ENCODE measurements at regions not wholly inside any gene's neighbourhood (a gene's known extent, or its start where the extent isn't known, plus 50 kb on each side); places are given as distances from the start of the nearest gene placed in this dataset.
"Not testable (repeated sequence)": the region's sequence is repeated elsewhere in the genome, so short reads cannot be mapped to it uniquely, and the experiment has no call there.

DNA sequence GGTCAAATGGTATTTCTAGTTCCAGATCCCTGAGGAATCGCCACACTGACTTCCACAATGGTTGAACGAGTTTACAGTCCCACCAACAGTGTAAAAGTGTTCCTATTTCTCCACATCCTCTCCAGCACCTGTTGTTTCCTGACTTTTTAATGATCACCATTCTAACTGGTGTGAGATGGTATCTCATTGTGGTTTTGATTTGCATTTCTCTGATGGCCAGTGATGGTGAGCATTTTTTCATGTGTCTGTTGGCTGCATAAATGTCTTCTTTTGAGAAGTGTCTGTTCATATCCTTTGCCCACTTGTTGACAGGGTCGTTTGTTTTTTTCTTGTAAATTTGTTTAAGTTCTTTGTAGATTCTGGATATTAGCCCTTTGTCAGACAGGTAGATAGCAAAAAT, 269.9 kb upstream of the NREP start:
- not testable (repeated sequence) for DNase-seq (ENCODE audit: low read depth, low spot score)

DNA sequence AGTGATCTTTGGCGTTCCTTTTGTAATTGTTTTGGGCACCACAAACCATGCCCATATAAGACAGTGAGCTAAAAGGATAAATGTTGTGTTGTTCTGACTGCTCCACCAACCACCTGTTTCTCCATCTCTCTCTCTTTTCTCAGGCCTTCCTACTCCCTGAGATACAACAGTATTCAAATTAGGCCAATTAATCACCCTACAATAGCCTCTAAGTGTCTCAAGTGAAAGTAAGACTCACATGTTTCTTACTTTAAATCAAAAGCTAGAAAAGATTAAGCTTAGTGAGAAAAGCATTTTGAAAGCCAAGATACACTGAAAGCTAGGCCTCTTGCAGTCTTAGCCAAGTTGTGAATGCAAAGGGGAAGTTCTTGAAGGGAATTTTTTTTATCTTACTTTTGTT, 268.8 kb upstream of the NREP start:
- no peak for DNase-seq (ENCODE audit: low read depth, low spot score)

DNA sequence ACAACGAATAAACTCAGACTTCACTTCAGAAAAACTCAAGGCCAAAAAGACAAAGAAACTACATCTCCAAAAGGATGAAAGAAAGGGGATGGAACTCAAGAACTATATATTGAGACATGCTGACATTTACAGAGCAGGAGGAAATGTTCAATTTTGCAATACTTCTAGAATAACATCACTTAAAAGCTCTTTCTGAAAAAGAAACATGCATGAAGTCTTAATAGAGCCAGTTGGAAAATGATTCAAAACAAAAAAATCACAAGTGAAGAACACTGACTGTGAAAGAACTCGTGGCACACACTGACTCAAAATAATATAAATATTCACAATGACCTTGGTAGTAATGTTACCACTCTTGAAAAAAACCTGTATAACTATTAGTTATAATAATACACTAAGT, 267.8 kb upstream of the NREP start:
- no peak for DNase-seq (ENCODE audit: low read depth, low spot score)

DNA sequence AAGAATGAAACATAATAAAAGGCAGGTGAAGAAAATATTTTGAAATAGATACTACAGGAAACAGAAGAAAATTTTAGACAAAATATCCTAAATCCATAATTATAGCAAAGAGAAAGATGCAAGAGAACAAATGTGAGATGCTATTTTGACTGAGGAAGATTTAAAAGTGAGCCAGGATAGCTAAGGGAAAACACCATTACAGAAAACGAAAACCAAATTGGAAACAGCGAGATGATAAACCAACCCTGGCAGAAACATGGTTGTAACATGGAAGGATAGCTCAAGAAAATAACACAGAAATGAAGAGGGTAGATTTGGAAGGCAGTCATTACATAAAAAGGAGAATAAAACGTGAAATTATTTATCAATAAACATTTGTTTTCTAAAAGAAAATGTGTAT, 267.2 kb upstream of the NREP start:
- DNase-seq (ENCODE audit: low read depth, low spot score): no peak

DNA sequence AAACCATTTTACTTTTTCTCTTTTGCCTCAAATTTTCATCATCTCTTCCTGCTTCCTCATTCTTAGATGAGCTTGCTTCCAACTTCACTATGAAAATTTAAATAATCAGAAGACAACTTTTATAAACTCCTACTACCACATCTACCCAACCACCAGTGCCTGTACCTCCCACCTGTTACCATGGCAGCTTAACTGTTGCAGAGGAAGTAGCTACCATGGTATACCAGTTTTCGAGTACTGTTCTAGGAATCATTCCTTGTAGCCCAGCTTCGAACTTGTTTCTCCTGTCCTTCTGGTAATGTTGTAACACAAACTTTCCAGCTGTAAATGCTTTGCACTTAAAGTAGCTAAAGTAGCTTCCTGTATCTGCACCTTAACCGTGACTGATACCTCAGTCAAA, 266.8 kb upstream of the NREP start:
- no peak for DNase-seq (ENCODE audit: low read depth, low spot score)

DNA sequence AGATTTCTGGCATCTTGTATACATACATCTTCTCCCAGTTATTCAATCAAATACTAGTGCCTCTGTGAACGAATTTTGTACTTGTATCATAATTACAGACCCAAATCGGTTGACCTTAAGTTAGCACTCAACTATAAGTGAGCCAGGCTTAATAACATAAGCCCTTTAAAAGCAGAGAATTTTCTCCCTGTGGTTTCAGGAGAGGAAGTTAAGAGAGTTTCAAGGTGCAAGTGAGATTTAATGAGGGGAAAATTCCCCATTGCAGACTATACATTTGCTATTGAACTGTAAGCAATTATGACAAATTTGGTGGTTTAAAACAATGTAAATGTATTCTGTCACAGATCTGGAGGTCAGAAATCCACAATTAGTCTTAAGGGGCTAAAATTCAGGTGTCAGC, 261.9 kb upstream of the NREP start:
- DNase-seq (ENCODE audit: low read depth, low spot score): no peak

DNA sequence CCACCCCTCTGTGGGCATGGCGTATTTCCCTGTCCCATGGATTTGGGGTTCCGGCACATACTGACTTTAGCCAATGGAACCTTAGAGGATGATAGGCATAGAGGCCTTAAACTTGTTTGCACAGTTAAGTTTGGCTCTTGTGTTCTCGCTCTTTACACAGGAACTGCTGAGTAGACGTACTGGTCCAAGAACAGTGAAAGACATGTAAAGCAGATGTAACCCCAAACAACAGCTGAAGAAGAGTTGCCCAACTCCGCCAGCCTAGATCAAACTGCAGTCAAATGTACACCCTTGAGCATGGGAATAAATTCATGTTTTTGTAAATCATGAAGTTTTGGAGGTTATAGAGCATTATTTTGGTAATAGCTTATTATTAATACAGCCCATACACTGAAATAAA, 260.0 kb upstream of the NREP start:
- no peak for DNase-seq (ENCODE audit: low read depth, low spot score)

DNA sequence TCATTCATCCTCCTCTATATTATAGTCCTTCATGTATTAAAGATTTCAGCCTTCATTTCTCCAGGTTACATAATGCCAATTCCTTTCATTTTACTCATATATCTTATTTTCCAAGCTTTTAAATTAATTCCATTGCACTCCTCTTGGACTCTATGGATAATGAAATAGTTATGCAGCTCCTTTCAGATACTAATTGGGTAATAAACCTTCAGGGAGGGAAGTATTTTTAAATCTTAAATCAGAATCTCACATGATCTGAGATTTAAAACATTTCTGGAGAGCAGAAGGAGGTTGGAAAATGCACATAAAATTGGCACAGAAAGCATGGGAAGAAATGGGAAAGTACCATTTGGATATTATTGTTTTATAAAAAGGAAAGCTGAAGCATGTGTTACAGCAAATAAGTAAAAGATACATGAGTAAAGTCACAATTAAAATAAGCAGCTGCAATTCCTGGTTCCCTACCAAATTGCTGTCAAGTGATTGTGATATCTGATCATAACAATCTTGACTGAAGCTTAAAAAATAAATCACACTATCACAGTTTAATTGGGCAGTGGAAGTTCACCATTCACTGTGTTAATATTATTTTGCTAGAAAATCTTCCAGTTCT, 257.9 kb upstream of the NREP start:
- no peak for DNase-seq (ENCODE audit: low read depth, low spot score)

DNA sequence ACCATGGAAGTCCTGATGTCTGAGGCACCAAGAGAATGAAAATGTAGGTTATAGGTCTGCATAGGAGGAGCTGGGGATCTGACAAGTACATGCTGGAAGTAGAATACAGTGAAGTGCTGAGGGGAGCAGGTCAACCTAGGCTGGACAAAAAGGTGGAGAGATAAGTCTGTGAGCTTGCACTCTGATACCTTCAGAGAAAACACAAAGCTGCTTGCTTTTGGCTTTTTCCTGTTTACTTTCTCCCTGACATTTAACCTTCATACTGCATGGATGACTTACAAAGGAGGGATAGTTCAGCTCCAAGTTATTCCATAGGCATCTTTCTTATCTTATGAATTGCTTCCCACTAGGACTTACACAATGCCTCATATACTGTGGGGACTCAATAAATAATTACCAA, 256.7 kb upstream of the NREP start:
- no peak for DNase-seq (ENCODE audit: low read depth, low spot score)

DNA sequence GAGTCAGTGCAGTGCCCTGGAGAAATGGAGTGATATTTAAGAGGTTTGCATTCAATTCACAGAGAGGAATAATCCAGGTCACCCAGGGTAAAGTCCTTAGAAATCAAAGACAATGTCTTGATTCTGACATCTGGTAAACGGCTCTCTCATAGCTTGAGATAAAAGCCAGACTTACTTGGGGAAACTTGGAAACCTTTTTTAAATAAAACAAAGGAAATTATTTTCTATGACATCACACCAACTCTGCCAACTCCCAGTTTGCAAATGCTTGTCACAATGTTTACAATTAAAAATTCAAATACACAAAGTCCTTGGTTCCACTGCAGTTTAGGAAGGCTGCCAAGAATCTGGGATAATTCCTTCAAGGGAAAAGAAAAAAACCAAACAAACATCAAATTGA, 255.1 kb upstream of the NREP start:
- DNase-seq (ENCODE audit: low read depth, low spot score): no peak

DNA sequence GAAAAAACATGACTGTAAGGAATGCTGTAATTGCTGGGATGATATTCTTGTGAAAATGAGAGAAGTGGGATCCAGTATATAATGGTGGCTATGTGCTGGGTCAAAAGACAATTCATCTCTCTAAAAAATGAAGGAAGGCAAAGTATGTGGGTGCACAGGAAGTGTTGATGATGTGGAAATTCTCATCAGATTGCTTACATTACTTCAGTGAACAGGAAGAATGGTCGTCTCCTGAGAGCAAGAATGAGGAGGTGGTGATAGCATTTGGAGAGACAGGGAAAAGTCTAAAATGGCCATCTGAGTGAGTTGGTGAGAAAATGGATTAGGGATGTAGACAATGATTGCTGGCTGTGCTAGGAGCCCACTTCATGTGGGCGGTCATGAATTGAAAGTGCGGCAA, 253.5 kb upstream of the NREP start:
- no peak for DNase-seq (ENCODE audit: low read depth, low spot score)

DNA sequence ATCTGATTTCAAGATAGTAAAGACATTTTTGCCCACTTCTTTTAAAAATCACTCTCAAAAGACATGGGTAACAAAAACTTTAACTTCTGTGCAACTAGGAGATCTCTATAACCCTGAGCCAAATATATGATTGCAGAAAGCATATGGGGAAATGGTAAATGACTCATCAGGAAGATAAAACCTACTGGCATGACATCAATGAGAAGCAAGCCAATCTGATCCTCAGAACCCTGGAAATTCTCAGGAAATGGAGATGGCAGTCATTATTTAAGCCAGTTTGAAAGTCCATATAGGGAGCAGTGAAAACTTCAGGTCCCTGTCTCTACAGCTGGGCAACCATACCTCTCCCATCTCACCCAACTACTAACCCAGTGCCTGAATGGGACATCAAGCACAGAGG, 249.7 kb upstream of the NREP start:
- no peak for DNase-seq (ENCODE audit: low read depth, low spot score)

DNA sequence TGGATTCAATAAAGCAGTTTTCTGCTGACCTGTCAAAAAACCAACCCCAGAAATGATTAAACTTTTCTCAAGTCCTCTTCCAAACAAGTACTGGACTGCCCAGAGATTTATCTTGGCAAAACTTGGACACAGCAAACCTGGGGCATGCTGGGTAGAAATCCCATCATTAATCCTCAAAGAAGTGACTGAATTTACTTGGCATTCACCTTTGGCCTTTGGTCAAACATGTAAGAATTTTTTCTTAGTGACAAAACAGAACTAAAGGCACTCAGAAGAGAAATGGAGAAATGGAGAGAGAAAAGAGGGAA, 248.6 kb upstream of the NREP start:
- DNase-seq (ENCODE audit: low read depth, low spot score): no peak

DNA sequence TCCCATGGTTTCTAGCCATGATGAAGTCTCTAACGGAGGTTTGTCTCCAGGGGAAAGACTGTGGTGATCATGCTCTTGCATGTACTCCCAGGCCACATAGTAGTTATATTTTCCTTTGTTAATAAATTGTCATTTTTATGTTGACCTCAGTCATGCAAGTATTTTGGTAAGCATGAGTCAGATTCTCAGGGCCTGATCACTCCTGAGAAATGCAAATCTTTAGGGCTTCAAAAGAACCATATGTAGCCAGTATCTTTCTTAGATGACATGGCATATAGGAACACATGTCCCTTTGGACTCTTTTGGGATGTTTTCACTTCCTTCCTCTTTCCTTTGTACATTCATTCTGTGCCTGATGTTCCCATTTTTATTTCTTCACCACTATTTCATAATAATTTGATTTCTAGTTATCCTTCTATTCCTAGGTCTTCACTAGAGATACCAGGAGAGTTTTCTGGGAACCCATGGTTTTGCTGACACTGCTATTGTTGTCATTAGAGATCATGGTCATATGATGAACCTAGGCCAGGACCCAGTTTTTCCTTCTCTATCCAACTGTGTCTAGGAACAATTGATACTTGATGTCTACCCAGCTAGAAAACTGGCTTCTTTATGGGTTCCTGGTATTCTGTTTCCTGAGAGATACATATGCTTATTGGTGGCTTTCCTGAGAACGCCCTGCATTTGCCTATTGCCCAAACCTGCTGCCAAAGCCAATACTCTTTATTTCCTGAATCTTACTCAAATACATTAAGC, 248.1 kb upstream of the NREP start:
- no peak for DNase-seq (ENCODE audit: low read depth, low spot score)

DNA sequence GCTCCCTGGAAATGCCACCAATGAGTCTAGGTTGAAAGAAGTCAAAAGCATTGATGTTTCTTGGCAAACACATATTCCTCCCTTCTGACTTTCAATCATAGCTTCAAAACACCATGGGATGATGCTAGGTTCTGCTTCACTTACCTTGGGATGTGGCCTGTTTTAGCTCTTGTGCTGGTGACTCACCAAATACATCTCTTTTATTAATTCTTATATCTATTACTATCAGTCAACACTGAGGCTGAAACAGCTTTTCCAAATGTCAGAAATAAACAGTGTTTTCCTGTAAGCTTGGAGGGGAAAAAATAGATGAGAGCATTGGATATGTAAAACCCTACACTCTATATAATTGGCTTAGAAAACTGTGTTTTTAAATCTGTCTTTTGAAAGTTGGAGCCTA, 245.4 kb upstream of the NREP start:
- no peak for DNase-seq (ENCODE audit: low read depth, low spot score)

DNA sequence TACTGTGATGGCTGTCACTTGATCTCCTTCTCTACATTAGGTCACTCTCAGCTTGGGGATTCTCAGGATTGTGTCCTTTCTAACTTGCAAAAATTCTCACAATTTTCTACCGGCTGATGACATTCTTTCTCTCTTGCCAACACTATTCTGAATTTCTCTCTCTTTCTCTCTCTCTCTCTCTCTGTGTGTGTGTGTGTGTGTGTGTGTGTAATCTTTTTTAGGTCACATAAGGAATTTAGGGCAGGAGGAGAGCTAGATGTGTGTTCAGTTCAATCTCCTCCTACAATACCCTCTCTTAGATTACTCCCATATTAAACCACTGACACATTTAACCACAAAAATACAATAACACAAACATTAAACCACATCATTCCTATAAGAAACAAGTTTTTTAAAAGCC, 242.3 kb upstream of the NREP start:
- DNase-seq (ENCODE audit: low read depth, low spot score): no peak

DNA sequence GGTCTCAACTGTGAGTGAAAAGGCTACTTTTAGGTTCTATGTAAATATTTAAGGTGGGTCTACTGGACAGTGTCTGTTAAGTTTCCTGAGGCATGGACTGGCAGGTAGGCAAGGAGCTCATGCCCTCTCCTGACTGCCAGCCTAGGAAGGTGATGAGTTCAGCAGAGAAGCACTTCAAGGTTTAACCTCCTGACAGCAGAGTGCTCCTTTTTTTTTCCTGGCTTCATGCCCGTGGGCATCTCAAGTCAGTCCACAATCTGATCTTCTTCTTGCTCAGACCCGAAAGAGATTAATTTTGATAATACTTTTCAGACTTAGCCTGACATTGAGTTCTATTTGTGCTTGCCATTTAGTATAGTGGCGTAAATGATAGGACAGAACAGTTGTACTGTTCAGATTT, 241.9 kb upstream of the NREP start:
- DNase-seq (ENCODE audit: low read depth, low spot score): no peak

DNA sequence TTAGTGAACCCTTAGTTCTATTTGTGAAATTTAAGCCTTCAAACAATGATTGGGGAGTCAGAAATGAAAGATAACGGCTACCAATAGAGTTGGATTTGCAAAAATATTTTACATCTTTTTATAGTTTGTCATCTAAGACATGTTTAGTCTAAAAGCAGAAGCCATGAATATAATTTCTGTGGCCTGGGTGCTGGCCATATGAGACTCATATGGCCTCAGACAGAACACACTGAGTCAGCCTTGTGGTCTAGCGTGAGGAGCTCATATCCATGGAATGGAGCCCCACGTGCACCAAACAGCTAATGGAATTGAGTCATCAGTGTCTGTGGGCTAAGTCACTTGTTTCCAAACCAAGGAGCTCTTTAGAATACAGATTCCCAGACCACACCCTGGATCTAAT, 240.7 kb upstream of the NREP start:
- no peak for DNase-seq (ENCODE audit: low read depth, low spot score)

DNA sequence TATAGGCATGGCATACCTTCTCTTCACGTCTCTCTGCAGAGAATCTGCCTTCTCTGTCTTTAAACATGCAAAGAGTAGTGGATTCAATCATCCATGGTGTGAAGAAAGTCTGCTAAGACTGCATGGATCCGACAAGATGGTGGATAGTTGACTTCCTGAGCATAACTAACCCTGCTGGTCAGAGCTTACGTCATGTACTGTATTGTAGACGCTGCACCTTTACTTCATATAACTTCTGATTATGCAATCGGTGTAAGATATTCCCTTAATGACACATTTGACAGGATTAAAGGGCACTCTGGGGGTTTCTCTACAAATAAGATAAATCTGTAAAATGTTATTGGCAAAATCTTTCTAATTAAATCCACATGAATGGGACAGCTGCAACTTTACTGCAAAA, 240.3 kb upstream of the NREP start:
- no peak for DNase-seq (ENCODE audit: low read depth, low spot score)

DNA sequence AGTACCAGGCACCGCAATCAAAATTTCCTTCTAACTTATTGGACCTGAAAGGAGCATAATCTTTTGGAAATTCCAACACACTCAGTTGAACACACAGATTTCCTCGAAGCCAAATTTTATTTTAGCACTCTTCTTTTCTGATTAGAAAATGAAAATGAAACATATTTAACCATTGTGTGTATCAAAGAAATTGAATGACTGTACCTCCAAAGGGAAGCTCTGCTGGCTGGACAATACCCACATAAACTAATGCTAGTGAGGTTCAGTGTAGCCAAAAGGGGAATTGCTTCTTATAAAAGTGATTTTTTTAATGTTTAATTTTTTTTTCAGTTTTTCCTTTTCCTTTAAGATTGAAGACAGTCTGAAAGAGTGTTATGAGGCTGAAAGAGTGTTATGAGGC, 239.6 kb upstream of the NREP start:
- DNase-seq (ENCODE audit: low read depth, low spot score): no peak

DNA sequence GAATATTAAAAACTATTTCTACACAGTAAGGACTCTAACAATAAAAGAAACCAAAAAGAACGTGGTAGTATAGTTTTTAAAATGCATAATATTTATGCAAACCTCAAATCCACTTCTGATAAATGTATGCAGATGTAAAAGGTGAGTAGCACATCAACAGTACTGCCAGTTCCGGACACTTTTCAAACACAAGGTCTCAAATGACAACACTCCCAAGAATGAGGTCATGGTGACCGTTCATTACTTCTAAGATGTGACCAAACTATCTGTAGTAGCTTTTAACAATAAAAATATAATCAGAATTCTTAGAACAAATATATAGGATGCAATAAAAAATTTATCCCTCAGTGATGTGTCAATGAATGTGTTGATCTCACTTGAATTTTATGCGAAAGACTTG, 238.7 kb upstream of the NREP start:
- no peak for DNase-seq (ENCODE audit: low read depth, low spot score)

DNA sequence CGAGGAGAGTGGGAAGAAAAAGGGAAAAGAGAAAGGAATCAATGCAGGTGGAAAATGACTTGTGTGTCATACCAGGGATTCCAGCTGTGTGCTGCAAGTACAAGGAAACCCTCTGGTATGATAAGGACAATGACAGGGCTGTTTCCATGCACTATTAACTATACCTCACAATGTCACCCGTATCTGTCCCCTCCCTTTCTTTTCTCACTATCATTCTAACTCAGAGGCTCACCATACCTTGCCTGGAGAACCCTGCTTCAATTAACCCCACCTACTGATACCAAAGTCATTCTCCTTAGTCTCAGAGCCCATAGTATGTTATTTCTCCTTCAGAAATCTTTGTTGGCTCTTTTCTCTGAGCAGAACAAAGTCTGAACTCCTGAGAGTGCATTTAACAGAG, 236.2 kb upstream of the NREP start:
- no peak for DNase-seq (ENCODE audit: low read depth, low spot score)

DNA sequence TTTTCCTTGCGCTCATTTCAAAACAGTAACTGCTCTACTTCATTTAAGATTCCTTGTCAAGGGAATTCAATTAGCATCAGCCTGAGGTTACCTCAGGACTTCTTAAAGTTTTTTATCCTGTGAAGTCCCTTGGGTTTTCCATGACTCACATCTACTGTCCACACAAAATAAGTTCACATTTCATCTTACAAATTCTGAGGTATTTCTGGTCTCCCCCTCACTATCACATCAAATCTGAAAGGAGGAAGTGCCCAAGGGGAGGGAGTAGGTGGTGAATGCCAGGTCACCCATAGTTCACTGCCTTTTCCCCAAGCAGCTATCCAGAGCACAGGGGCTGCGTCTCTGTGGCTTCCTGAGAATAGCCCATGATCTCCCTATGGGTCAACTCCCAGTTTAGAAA, 227.1 kb upstream of the NREP start:
- DNase-seq (ENCODE audit: low read depth, low spot score): no peak

DNA sequence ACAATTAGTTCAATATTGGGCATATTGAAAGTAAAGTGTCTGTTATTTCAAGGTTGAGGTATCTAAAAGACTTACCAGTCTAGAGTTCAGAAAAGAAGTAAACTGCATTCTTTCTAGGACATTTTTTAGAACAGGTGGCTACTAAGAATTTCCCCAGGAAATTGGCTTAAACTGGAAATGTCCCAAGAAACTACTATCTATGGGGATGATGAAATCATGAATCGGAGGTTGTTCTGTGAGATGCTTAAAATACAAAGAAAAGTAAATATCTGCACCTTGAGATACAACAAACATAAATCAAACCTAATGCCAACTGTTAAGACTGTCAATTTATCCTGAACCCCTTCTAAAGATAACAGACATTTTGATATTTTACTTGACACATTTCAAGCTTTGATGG, 226.5 kb upstream of the NREP start:
- DNase-seq (ENCODE audit: low read depth, low spot score): no peak

Measured in pulmonary artery endothelial cell (primary cell).